Transverse colon (tissue), 4 donors: ENCODE measurements at regions not wholly inside any gene's neighbourhood (a gene's known extent, or its start where the extent isn't known, plus 50 kb on each side); places are given as distances from the start of the nearest gene placed in this dataset.

Source experiments
- DNase-seq: peaks from one replicate; pipeline ENCODE4 v3.0.0-alpha.2; 2019
- H3K27ac ChIP-seq, 4 donors: fragments of 200-600 bp; sonication (generic); 2 replicates each; pipeline ENCODE4 v1.5.1; 2016 to 2018; ENCODE audit warnings: inconsistent platforms in 4 of 4
- H3K27me3 ChIP-seq: fragments of 200-600 bp; sonication (generic); 2 replicates; pipeline ENCODE4 v1.5.1; 2017; ENCODE audit warnings: inconsistent platforms
- H3K36me3 ChIP-seq, 4 donors: fragments of 200-600 bp; sonication (generic); 2 replicates each; pipeline ENCODE4 v1.5.1; 2017 to 2019; ENCODE audit warnings: inconsistent platforms in 4 of 4
- H3K4me1 ChIP-seq, 4 donors: fragments of 200-600 bp; sonication (generic); 2 replicates each; pipeline ENCODE4 v1.5.1; 2017 to 2020; ENCODE audit warnings: inconsistent platforms in 4 of 4
- H3K4me3 ChIP-seq, 4 donors: fragments of 200-600 bp; sonication (generic); 1 replicate in 1 of 4; 2 replicates in 3 of 4; pipeline versions ENCODE4 v1.5.1 to v1.6.1; 2017 to 2019; ENCODE audit warnings: inconsistent platforms in 4 of 4
- H3K9me3 ChIP-seq, 2 donors: fragments of 200-600 bp; sonication (generic); 2 replicates each; pipeline ENCODE4 v1.5.1; 2017 to 2019; ENCODE audit warnings: inconsistent platforms in 2 of 2
- EP300 ChIP-seq: sonication (generic); formaldehyde crosslinking; IDR thresholded peaks from one replicate; pipeline ENCODE4 v1.6.1; 2017; ENCODE audit warnings: antibody characterized with exemption, low read depth
- POLR2A ChIP-seq: fragments of 450-650 bp; IDR thresholded peaks from one replicate; pipeline ENCODE4 v1.6.1; 2016; ENCODE audit warnings: antibody characterized with exemption, mild to moderate bottlenecking, moderate library complexity
- POLR2AphosphoS5 ChIP-seq, 3 donors: sonication (generic); formaldehyde crosslinking; IDR thresholded peaks; one replicate each; pipeline ENCODE4 v1.6.1; 2016; ENCODE audit warnings: antibody characterized with exemption in 3 of 3
- WGBS, 2 donors: methylation state at CpG; one replicate each; pipeline ENCODE4 v1.1.5; 2018; ENCODE audit warnings: low coverage in 1 of 2; 5-methylcytosine and 5-hydroxymethylcytosine counted together
- in situ Hi-C, 4 donors: fragments of 200-750 bp; cut with MboI; loops; one replicate each; pipeline versions ENCODE4 v1.15.0 to v1.15.1; 2017; ENCODE audit warnings: low sequenced_read_pairs in 3 of 4, low pct_ligation_motif_present in 1 of 4, low pct_unique_long_range_greater_than_20kb in 1 of 4
- intact Hi-C: fragments of 100-400 bp; cut with DNase I; formaldehyde crosslinking; loops from one replicate; pipeline ENCODE4 v1.15.1; 2023; ENCODE audit warnings: low total_unique reads
- TF ChIP-seq, protein P1 (sequence below), 5 experiments: fragments of 200-600 bp in 3 of 5; fragments of 450-650 bp in 2 of 5; sonication (generic) in 3 of 5; IDR thresholded peaks; 1 replicate in 2 of 5; 2 replicates in 3 of 5; pipeline ENCODE4 v1.5.1; 2016 to 2017; ENCODE audit warnings: antibody characterized with exemption in 5 of 5, inconsistent platforms in 3 of 5, mild to moderate bottlenecking in 2 of 5, moderate library complexity in 1 of 5

DNA sequence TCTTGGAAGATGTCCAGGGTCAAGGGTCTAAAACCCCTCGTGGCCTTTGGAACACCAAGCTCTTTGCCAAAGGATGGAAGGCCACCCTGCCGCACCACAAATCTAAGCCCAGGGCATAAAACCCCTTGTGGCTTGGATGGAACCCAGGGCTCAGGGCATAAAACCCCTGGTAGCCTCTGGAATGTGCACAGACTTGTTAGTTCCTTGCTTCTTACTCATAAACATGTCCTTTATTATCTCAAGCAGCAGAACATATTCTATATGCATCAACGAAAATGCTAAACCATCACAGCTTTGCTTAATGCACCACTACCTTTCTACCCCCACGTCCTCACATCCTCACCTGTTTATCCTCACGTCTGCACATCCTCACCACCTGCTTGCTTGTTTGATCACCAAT lies 998.0 kb downstream of the DSC3 start:
- Histone ChIP-seq H3K4me1 (no peaks in the 10 kb centered on the region), H3K9me3 (no peaks in the 10 kb centered on the region), H3K36me3 (no peaks in the 10 kb centered on the region), H3K27ac (no peak overlapping the region), H3K4me3 (no peak overlapping the region), H3K27me3 (no peaks in the 10 kb centered on the region)
- WGBS, 2 donors, result 54 to 71% methylated on average over 3 to 5 of the region's 5 CpGs
- intact Hi-C loops, result no loop called here
- TF ChIP-seq EP300 (no peak), POLR2A (no peak)
- in situ Hi-C loops, result no loop called here
- DNase-seq, result no peak

DNA sequence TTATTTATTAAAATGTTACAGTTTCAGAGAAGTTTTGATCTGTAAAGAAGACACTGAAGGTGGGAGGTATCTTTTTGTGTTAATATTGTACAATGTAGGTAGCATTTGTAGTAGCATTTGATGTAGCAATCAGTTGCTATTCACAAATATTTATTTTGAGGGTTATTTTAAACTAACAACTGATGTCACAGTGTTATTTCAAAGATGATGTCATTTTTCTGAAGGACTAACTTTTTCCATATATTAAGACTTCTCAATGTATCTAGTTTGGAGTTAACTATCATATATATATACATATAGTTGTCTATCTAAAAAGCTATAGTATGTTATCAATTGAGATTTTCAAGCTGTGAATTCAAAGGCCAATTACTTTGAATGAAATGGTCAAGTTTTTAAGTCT lies 1003.3 kb downstream of the DSC3 start:
- H3K27me3 ChIP-seq, result no peaks in the 10 kb centered on the region
- in situ Hi-C loops (no loop called here), intact Hi-C loops (no loop called here)
- H3K4me3 ChIP-seq, result no peak overlapping the region
- TF ChIP-seq, protein P1, sequence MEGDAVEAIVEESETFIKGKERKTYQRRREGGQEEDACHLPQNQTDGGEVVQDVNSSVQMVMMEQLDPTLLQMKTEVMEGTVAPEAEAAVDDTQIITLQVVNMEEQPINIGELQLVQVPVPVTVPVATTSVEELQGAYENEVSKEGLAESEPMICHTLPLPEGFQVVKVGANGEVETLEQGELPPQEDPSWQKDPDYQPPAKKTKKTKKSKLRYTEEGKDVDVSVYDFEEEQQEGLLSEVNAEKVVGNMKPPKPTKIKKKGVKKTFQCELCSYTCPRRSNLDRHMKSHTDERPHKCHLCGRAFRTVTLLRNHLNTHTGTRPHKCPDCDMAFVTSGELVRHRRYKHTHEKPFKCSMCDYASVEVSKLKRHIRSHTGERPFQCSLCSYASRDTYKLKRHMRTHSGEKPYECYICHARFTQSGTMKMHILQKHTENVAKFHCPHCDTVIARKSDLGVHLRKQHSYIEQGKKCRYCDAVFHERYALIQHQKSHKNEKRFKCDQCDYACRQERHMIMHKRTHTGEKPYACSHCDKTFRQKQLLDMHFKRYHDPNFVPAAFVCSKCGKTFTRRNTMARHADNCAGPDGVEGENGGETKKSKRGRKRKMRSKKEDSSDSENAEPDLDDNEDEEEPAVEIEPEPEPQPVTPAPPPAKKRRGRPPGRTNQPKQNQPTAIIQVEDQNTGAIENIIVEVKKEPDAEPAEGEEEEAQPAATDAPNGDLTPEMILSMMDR (IDR thresholded peaks at IDR 0.05), result no peak
- TF ChIP-seq POLR2A, result no peak
- TF ChIP-seq EP300, result no peak
- no peak for TF ChIP-seq POLR2AphosphoS5 (IDR thresholded peaks at IDR 0.05)
- DNase-seq, result no peak
- no peak overlapping the region for H3K27ac ChIP-seq
- H3K9me3 ChIP-seq, result no peaks in the 10 kb centered on the region
- no peaks in the 10 kb centered on the region for H3K36me3 ChIP-seq
- no peaks in the 10 kb centered on the region for H3K4me1 ChIP-seq

DNA sequence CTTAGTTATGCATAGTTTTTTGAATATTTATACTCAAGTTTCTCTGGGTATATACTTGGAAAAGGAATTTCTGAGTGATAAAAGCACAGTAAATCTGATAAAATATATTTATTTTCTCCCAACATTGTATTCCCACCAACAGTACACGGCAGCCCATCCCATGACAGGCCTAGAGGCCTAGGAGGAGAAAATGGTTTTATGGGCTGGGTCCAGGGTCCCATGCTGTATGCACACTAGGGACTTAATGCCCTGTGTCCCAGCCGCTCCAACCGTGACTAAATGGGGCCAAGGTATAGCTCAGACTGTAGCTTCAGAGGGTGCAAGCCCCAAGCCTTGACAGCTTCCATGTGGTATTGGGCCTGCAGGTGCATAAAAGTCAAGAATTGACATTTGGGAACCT lies 1007.7 kb downstream of the DSC3 start:
- H3K9me3 ChIP-seq, result no peaks in the 10 kb centered on the region
- intact Hi-C loops, result no loop called here
- H3K4me3 ChIP-seq, result no peak overlapping the region
- no peak for TF ChIP-seq EP300
- TF ChIP-seq POLR2AphosphoS5 (IDR thresholded peaks at IDR 0.05), result no peak
- no peak for TF ChIP-seq POLR2A
- TF ChIP-seq, protein P1 (IDR thresholded peaks at IDR 0.05), result no peak
- no peak overlapping the region for H3K27ac ChIP-seq
- H3K27me3 ChIP-seq, result no peaks in the 10 kb centered on the region
- 69 to 78% methylated on average over 2 to 3 of the region's 3 CpGs for WGBS, 2 donors
- H3K36me3 ChIP-seq, result no peaks in the 10 kb centered on the region
- H3K4me1 ChIP-seq, result no peaks in the 10 kb centered on the region
- no peak for DNase-seq
- in situ Hi-C loops, result no loop called here

DNA sequence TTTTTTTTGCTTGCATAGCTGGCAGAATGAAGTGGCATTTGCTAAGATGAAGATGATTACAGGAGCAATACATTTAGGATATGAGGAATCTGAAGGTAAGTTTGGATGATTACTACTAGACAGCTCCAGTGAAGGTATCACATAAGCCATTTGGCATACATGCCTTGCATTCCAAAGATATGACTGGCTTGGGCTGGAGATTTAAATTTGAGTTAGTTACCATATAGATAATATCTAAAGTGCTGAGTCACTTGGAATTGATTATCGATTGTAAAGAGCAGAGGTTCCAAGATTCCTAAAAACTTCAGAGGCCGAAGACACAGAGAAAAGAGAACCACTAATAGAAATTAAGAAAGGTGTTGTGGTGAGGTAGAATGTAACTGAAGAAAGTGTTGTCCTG lies 1026.4 kb downstream of the DSC3 start:
- TF ChIP-seq EP300, result no peak
- no peak for TF ChIP-seq POLR2A
- TF ChIP-seq POLR2AphosphoS5 (IDR thresholded peaks at IDR 0.05), result no peak
- TF ChIP-seq, protein P1 (IDR thresholded peaks at IDR 0.05), result no peak
- Histone ChIP-seq H3K4me1 (no peaks in the 10 kb centered on the region), H3K36me3 (no peaks in the 10 kb centered on the region), H3K27me3 (no peaks in the 10 kb centered on the region), H3K4me3 (no peak overlapping the region), H3K9me3 (no peaks in the 10 kb centered on the region), H3K27ac (no peak overlapping the region)
- in situ Hi-C loops, result no loop called here
- WGBS, 2 donors, result 90% methylated on average over 2 of the region's 2 CpGs; no CpG with 5 or more reads in 1 of the 2 donors
- intact Hi-C loops, result no loop called here
- DNase-seq, result no peak

DNA sequence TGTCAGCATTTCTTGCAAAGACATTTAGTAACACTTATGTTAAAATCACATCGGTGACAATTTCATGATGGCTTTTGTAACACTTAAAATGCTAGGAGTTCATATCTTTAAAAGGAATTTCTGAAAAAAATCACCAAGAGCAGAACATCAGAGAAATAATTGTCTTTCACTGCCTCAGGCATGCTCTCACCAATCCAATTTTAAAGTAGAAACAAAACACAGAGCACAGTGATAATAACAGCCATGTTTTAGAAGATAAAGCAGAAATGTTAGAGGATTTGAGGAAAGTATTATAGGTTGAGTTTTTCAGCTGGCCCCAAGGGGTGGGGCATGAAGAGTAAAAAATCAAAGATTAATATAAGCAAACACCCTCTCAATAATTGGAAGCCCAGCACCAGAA lies 1037.6 kb downstream of the DSC3 start:
- H3K4me1 ChIP-seq, result no peaks in the 10 kb centered on the region
- H3K36me3 ChIP-seq, result no peaks in the 10 kb centered on the region
- in situ Hi-C loops, result no loop called here
- TF ChIP-seq EP300, result no peak
- intact Hi-C loops, result no loop called here
- H3K27ac ChIP-seq, result no peak overlapping the region
- no peak for DNase-seq
- no peak overlapping the region for H3K4me3 ChIP-seq
- H3K27me3 ChIP-seq, result no peaks in the 10 kb centered on the region
- WGBS, 2 donors, result 89 to 91% methylated on average over 1 of the region's 1 CpG
- H3K9me3 ChIP-seq, result no peaks in the 10 kb centered on the region
